IMR-90 (cell line): ENCODE measurements at regions not wholly inside any gene's neighbourhood (a gene's known extent, or its start where the extent isn't known, plus 50 kb on each side); places are given as distances from the start of the nearest gene placed in this dataset.

Source experiments
- ATAC-seq: fragments of 200-7000 bp; cut with Tn5 transposase; 2 replicates; pipeline ENCODE4 v1.9.1; 2020; ENCODE audit warnings: low read depth, mild to moderate bottlenecking, moderate library complexity
- BruUV-seq: library from RNA; stranded (reverse); fragments of 400-500 nt; replicated peaks from 2 replicates; lab custom pipeline; 2021; lab: Mats Ljungman, UMichigan
- CTCF ChIA-PET: fragments of 300-600 bp; formaldehyde crosslinking; extraction: SDS; loops from one replicate; lab custom pipeline; 2021; ENCODE audit warnings: antibody characterized with exemption; lab: Yijun Ruan, JAX
- POLR2A ChIA-PET: fragments of 300-600 bp; sonication (Branson Sonifier 250); formaldehyde crosslinking; loops from one replicate; lab custom pipeline; 2022; ENCODE audit warnings: antibody characterized with exemption; ENCODE audit not compliant: unreplicated experiment; lab: Charles Lee
- DNase-seq: peaks from one replicate; pipeline ENCODE4 v3.0.0; 2013
- H2AFZ ChIP-seq: replicated peaks from 2 replicates; pipeline ENCODE3; 2013; ENCODE audit warnings: low read length, mild to moderate bottlenecking; ENCODE audit not compliant: poor library complexity
- H2AK5ac ChIP-seq: 2 replicates; pipeline ENCODE4 v1.6.1; 2013; ENCODE audit warnings: low read depth, low read length, inconsistent platforms
- H2AK9ac ChIP-seq: replicated peaks from 2 replicates; pipeline ENCODE3; 2013; ENCODE audit warnings: mild to moderate bottlenecking, low read depth, low read length, moderate library complexity; ENCODE audit not compliant: poor library complexity
- H2BK120ac ChIP-seq: 2 replicates; pipeline ENCODE4 v1.6.1; 2013; ENCODE audit warnings: low read depth, low read length, inconsistent platforms
- H2BK15ac ChIP-seq: 3 replicates; pipeline ENCODE4 v1.6.1; 2013; ENCODE audit warnings: low read depth, low read length, inconsistent platforms
- H2BK20ac ChIP-seq: 2 replicates; pipeline ENCODE4 v1.6.1; 2013; ENCODE audit warnings: low read depth, mild to moderate bottlenecking, inconsistent platforms, low read length, moderate library complexity
- H2BK5ac ChIP-seq: 2 replicates; pipeline ENCODE4 v1.6.1; 2013; ENCODE audit warnings: mild to moderate bottlenecking, low read depth, low read length, inconsistent platforms; ENCODE audit not compliant: poor library complexity, severe bottlenecking
- H3K14ac ChIP-seq: replicated peaks from 2 replicates; pipeline ENCODE4 v1.6.1; 2013; ENCODE audit warnings: low read depth, low read length, inconsistent platforms
- H3K18ac ChIP-seq: 2 replicates; pipeline ENCODE4 v1.6.1; 2013; ENCODE audit warnings: low read depth, low read length, control low read depth
- H3K23ac ChIP-seq: 2 replicates; pipeline ENCODE4 v1.6.1; 2013; ENCODE audit warnings: low read depth, low read length, inconsistent platforms
- H3K27ac ChIP-seq: 2 replicates; pipeline ENCODE4 v1.5.1; 2013; ENCODE audit warnings: mild to moderate bottlenecking, control low read depth, low read length; ENCODE audit not compliant: insufficient read depth
- H3K27me3 ChIP-seq: 2 replicates; pipeline ENCODE4 v1.6.1; 2013; ENCODE audit warnings: low read length; ENCODE audit not compliant: control insufficient read depth, insufficient read depth
- H3K36me3 ChIP-seq: 2 replicates; pipeline ENCODE4 v1.6.1; 2013; ENCODE audit warnings: low read length, mixed read lengths; ENCODE audit not compliant: control insufficient read depth, insufficient read depth
- H3K4ac ChIP-seq: 2 replicates; pipeline ENCODE4 v1.6.1; 2013; ENCODE audit warnings: low read depth, low read length, inconsistent platforms
- H3K4me1 ChIP-seq: 2 replicates; pipeline ENCODE4 v1.6.1; 2013; ENCODE audit warnings: low read length, mixed read lengths; ENCODE audit not compliant: control insufficient read depth, insufficient read depth
- H3K4me2 ChIP-seq: 2 replicates; pipeline ENCODE4 v1.6.1; 2013; ENCODE audit warnings: low read depth, mild to moderate bottlenecking, control low read depth, low read length, moderate library complexity
- H3K4me3 ChIP-seq: 2 replicates; pipeline ENCODE4 v1.5.1; 2013; ENCODE audit warnings: low read depth, mild to moderate bottlenecking, control low read depth, low read length, moderate library complexity; ENCODE audit not compliant: insufficient read depth
- H3K56ac ChIP-seq: 2 replicates; pipeline ENCODE4 v1.6.1; 2013; ENCODE audit warnings: low read length, inconsistent platforms; ENCODE audit not compliant: insufficient read depth; ENCODE audit errors: extremely low read depth
- H3K79me1 ChIP-seq, 2 experiments: 2 replicates each; pipeline ENCODE4 v1.6.1; 2013; ENCODE audit warnings: low read length in 2 of 2, inconsistent platforms in 1 of 2, low read depth in 1 of 2
- H3K9ac ChIP-seq: 2 replicates; pipeline ENCODE4 v1.6.1; 2013; ENCODE audit warnings: low read depth, low read length, control low read depth
- H3K9me1 ChIP-seq: 2 replicates; pipeline ENCODE4 v1.6.1; 2013; ENCODE audit warnings: low read length, inconsistent platforms; ENCODE audit not compliant: insufficient read depth
- H3K9me3 ChIP-seq: 2 replicates; pipeline ENCODE4 v1.6.1; 2013; ENCODE audit warnings: low read length; ENCODE audit not compliant: control insufficient read depth, insufficient read depth
- H4K20me1 ChIP-seq: 2 replicates; pipeline ENCODE4 v1.6.1; 2013; ENCODE audit warnings: low read length, inconsistent platforms; ENCODE audit not compliant: insufficient read depth
- H4K5ac ChIP-seq: 2 replicates; pipeline ENCODE4 v1.6.1; 2013; ENCODE audit warnings: mild to moderate bottlenecking, low read depth, low read length, control low read depth
- H4K8ac ChIP-seq, 2 experiments: 2 replicates each; pipeline ENCODE4 v1.6.1; 2013; ENCODE audit warnings: low read depth in 2 of 2, low read length in 2 of 2, control low read depth in 1 of 2, inconsistent platforms in 1 of 2
- H4K91ac ChIP-seq: 2 replicates; pipeline ENCODE4 v1.6.1; 2013; ENCODE audit warnings: low read depth, low read length, inconsistent platforms; ENCODE audit not compliant: insufficient read depth
- BHLHE40 ChIP-seq: fragments of 150-350 bp; IDR thresholded peaks from 2 replicates; pipeline ENCODE4 v1.6.1; 2016; ENCODE audit warnings: mild to moderate bottlenecking, low read depth, low read length
- CEBPB ChIP-seq: IDR thresholded peaks from 2 replicates; pipeline ENCODE4 v1.6.1; 2012; ENCODE audit warnings: low read depth, low read length, improper control_type of control experiment
- CHD1 ChIP-seq: IDR thresholded peaks from 2 replicates; pipeline ENCODE4 v1.6.1; 2012; ENCODE audit warnings: low read depth, low read length, improper control_type of control experiment
- MAFK ChIP-seq: IDR thresholded peaks from 2 replicates; pipeline ENCODE4 v1.6.1; 2012; ENCODE audit warnings: low read depth, low read length, improper control_type of control experiment
- MAZ ChIP-seq: IDR thresholded peaks from 2 replicates; pipeline ENCODE4 v1.6.1; 2012; ENCODE audit warnings: low read depth, mild to moderate bottlenecking, low read length, improper control_type of control experiment, moderate library complexity, borderline replicate concordance
- MXI1 ChIP-seq: IDR thresholded peaks from 2 replicates; pipeline ENCODE4 v1.6.1; 2012; ENCODE audit warnings: low read depth, mild to moderate bottlenecking, low read length, moderate library complexity, borderline replicate concordance
- NFE2L2 ChIP-seq: fragments of 150-350 bp; IDR thresholded peaks from 2 replicates; pipeline ENCODE4 v1.6.1; 2016; ENCODE audit warnings: low read depth, mild to moderate bottlenecking, low read length
- POLR2A ChIP-seq: IDR thresholded peaks from 2 replicates; pipeline ENCODE4 v1.6.1; 2012; ENCODE audit warnings: mild to moderate bottlenecking, low read depth, low read length
- RAD21 ChIP-seq: IDR thresholded peaks from 2 replicates; pipeline ENCODE4 v1.6.1; 2012; ENCODE audit warnings: low read length, improper control_type of control experiment
- RFX5 ChIP-seq: IDR thresholded peaks from 2 replicates; pipeline ENCODE4 v1.8.0; 2012; ENCODE audit warnings: low read depth, mild to moderate bottlenecking, low read length, moderate library complexity
- dilution Hi-C: fragments of 300-500 bp; cut with HindIII; formaldehyde crosslinking; loops from one replicate; pipeline ENCODE4 v1.14.3; 2018; ENCODE audit warnings: low sequenced_read_pairs; ENCODE audit not compliant: unreplicated experiment
- in situ Hi-C: fragments of 300-500 bp; cut with MboI; formaldehyde crosslinking; loops from 3 replicates; pipeline ENCODE4 v1.14.3; 2019; ENCODE audit warnings: low sequenced_read_pairs, inconsistent platforms, mixed read lengths
- intact Hi-C: fragments of 100-400 bp; cut with micrococcal nuclease; formaldehyde crosslinking; loops from 2 replicates; pipeline ENCODE4 v1.10.0; 2022
- TF ChIP-seq, protein P1 (sequence below): fragments of 150-350 bp; IDR thresholded peaks from 2 replicates; pipeline ENCODE4 v1.6.1; 2017; ENCODE audit warnings: mild to moderate bottlenecking, antibody characterized with exemption, low read length, low read depth

DNA sequence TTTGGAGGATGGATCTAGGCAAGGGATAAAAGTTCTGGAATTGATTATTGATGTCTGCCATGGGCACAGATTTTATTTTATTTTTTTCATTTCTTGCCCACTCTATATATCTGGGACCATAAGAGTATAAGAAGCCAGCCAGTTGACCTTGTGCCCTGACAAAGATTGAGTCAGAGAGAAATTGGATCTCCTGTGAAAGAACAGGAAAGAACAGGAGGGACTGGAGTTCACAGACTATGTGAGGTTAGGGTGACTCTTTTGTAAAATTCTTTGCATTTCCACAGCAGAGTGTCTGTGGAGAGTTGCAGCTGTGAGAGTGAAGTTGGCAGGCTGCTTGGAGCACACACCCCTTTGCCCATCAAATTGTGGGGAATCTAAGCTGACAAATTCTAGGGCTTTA lies 358.4 kb upstream of the TBX3 start:
- H3K18ac ChIP-seq, result no peak overlapping the region
- no peak overlapping the region for H3K23ac ChIP-seq
- no peak overlapping the region for H2BK20ac ChIP-seq
- no peaks in the 10 kb centered on the region for H3K9me1 ChIP-seq
- H3K4me2 ChIP-seq, result no peak overlapping the region
- H3K27me3 ChIP-seq, result no peaks in the 10 kb centered on the region
- ChIA-PET CTCF (no interaction called here), POLR2A (no interaction called here)
- no peak overlapping the region for H2BK120ac ChIP-seq
- ATAC-seq, result no peak
- H4K5ac ChIP-seq, result no peak overlapping the region
- H2BK15ac ChIP-seq, result no peak overlapping the region
- H2BK5ac ChIP-seq, result no peak overlapping the region
- no peak overlapping the region for H2AK9ac ChIP-seq
- H3K36me3 ChIP-seq, result no peaks in the 10 kb centered on the region
- DNase-seq, result peak; percentile 0
- dilution Hi-C loops, result no loop called here
- peaks cover 3% of the 10 kb centered on the region; the same call in 1 of the 2 replicates for H3K9me3 ChIP-seq
- H3K79me1 ChIP-seq, result no peaks in the 10 kb centered on the region
- H3K56ac ChIP-seq, result no peak overlapping the region
- H2AK5ac ChIP-seq, result no peak overlapping the region
- H3K27ac ChIP-seq, result no peak overlapping the region
- no peak overlapping the region for H3K4me3 ChIP-seq
- H3K4me1 ChIP-seq, result no peaks in the 10 kb centered on the region
- in situ Hi-C loops, result no loop called here
- no peak overlapping the region for H4K91ac ChIP-seq
- no peak overlapping the region for H3K4ac ChIP-seq
- H3K9ac ChIP-seq, result no peak overlapping the region
- no peaks in the 10 kb centered on the region for H4K20me1 ChIP-seq
- no peak overlapping the region for H4K8ac ChIP-seq
- TF ChIP-seq MAZ (no peak), RAD21 (no peak), CEBPB (no peak), MXI1 (no peak), BHLHE40 (no peak), CHD1 (no peak), POLR2A (no peak), NFE2L2 (no peak), MAFK (no peak), RFX5 (no peak)
- TF ChIP-seq, protein P1, sequence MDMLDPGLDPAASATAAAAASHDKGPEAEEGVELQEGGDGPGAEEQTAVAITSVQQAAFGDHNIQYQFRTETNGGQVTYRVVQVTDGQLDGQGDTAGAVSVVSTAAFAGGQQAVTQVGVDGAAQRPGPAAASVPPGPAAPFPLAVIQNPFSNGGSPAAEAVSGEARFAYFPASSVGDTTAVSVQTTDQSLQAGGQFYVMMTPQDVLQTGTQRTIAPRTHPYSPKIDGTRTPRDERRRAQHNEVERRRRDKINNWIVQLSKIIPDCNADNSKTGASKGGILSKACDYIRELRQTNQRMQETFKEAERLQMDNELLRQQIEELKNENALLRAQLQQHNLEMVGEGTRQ, result no peak
- BruUV-seq, result no TSS peak
- H3K14ac ChIP-seq, result no peak overlapping the region
- H2AFZ ChIP-seq, result no peak overlapping the region
- intact Hi-C loops, result no loop called here
